ENCODE measurements at regions not wholly inside any gene's neighbourhood (a gene's known extent, or its start where the extent isn't known, plus 50 kb on each side); places are given as distances from the start of the nearest gene placed in this dataset.

DNA sequence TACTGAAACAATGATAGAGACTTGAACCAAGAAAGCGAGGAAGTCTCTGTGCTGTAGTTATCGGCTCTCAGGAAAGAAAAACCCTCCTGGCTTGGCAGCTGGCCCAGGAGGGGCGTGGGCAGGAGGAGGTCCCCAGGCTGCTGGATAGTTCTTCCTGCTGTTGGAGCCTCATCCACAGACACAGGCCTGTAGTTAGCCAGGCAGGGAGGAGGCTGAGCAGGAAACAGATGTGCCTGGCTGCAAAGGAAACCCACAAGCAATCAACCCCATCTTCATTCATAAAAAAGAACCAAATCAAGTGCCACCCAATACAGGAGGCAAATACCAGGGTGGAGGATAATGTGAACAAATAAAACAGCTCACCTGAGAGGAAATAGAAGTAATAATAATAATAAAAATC, 86.2 kb downstream of the IRS2 start:
- no peak for TF ChIP-seq EZH2phosphoT487 (IDR thresholded peaks at IDR 0.05; ENCODE audit: insufficient read depth, low read depth)
- no peak for TF ChIP-seq EZH2 (IDR thresholded peaks at IDR 0.05; ENCODE audit: insufficient read depth, poor library complexity, severe bottlenecking)
